Astrocyte of the cerebellum (primary cell): ENCODE measurements at regions not wholly inside any gene's neighbourhood (a gene's known extent, or its start where the extent isn't known, plus 50 kb on each side); places are given as distances from the start of the nearest gene placed in this dataset.

Experiments
- DNase-seq: peaks from one replicate; pipeline ENCODE4 v3.0.0-alpha.2; 2011; ENCODE audit warnings: low read depth
- H3K4me3 ChIP-seq: 2 replicates; pipeline ENCODE4 v1.5.1; 2011; ENCODE audit warnings: mild to moderate bottlenecking, low read depth, low read length, moderate library complexity
- in situ Hi-C: cut with HindIII; loops from 2 replicates; pipeline ENCODE4 v1.10.0; 2017; ENCODE audit warnings: low sequenced_read_pairs
- TF ChIP-seq, protein P1 (sequence below): IDR thresholded peaks from 2 replicates; pipeline ENCODE4 v1.5.1; 2012; ENCODE audit warnings: low read length, low read depth, moderate library complexity, mild to moderate bottlenecking; ENCODE audit errors: missing control alignments

- TF ChIP-seq, protein P1, sequence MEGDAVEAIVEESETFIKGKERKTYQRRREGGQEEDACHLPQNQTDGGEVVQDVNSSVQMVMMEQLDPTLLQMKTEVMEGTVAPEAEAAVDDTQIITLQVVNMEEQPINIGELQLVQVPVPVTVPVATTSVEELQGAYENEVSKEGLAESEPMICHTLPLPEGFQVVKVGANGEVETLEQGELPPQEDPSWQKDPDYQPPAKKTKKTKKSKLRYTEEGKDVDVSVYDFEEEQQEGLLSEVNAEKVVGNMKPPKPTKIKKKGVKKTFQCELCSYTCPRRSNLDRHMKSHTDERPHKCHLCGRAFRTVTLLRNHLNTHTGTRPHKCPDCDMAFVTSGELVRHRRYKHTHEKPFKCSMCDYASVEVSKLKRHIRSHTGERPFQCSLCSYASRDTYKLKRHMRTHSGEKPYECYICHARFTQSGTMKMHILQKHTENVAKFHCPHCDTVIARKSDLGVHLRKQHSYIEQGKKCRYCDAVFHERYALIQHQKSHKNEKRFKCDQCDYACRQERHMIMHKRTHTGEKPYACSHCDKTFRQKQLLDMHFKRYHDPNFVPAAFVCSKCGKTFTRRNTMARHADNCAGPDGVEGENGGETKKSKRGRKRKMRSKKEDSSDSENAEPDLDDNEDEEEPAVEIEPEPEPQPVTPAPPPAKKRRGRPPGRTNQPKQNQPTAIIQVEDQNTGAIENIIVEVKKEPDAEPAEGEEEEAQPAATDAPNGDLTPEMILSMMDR, result no peak
- no peak for DNase-seq
- H3K4me3 ChIP-seq, result no peak overlapping the region
- in situ Hi-C loops, result no loop called here
Observed at GRCh38 chr5:157917491-157917890, 58.5 kb upstream of the CLINT1 start.

- in situ Hi-C loops, result no loop called here
- H3K4me3 ChIP-seq, result no peak overlapping the region
- TF ChIP-seq, protein P1, result no peak
- DNase-seq, result peak; percentile 34
Observed at GRCh38 chr5:157915638-157916037, 56.7 kb upstream of the CLINT1 start.

GRCh38 chr5:157914151-157914788 is 55.3 kb upstream of the CLINT1 start:
- no peak for DNase-seq
- in situ Hi-C loops, result no loop called here
- TF ChIP-seq, protein P1, result no peak
- H3K4me3 ChIP-seq, result no peak overlapping the region

DNA sequence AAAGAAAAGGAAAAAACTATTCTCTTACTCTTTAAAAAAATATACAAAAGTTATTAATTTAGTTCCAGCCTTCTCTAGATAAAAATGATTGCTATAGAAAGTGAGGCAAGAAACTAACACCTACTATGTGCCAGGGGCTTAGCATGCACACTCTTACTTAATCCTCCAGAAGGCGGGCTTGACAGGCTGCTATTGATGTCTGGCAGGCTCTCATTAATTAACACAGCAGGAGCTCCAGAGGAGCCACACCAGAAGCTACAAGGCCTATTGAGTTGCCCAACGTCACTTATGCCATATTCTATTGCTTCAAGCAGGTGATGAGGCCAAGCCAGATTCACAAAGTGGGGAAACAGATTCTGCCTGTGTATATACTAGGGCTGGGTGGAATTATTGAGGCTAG is 54.6 kb upstream of the CLINT1 start:
- no peak overlapping the region for H3K4me3 ChIP-seq
- in situ Hi-C loops, result no loop called here
- no peak for DNase-seq
- TF ChIP-seq, protein P1, result no peak

DNA sequence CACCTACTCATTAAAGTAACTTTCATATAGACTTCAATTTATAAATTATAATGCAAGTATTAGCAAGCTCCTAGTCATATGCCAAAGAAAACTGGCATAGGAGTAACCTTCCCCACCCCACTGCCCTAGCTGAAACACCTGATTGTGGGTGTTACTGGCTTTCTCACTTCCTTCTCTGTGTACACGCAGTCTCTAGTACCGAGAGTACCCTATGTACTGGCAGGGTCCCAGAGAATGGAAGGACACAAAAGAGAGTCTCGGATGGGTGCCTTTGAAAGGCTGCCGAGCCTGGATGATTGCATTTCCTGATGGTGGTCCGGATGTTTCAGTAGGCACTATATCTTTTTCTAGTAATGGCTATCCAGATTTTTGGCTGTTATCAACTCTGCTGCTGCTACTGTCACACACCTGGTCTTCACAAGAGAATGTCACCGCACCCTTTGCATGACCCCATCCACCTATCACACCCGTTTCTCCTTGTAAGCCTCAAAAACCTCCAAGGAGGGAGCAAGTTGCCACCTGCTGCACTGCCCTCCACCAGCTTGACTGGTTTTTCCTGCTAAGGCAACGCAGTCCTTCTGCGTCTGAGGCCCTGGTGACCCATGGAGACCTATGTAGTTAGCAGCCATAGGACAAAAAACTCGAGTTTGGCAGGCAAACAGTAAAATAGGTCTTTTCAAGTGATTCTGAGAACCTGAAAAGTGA is 53.8 kb upstream of the CLINT1 start:
- in situ Hi-C loops, result no loop called here
- no peak for DNase-seq
- H3K4me3 ChIP-seq, result no peak overlapping the region
- TF ChIP-seq, protein P1, result no peak

DNA sequence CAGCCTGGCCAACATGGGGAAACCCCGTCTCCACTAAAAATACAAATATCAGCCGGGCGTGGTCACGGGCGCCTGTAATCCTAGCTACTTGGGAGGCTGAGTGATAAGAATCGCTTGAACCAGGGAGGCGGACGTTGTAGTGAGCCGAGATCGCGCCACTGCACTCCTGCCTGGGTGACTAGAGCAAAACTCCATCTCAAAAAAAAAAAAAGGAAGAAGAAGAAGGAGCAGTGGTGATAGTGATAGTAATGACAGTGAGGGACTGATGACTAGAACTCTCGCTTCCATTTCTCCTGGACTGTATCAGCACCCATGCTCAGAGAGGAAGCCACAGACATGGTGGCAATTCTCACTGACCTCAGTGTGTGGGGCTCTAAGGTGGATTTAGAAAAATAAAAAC is 52.6 kb upstream of the CLINT1 start:
- in situ Hi-C loops, result no loop called here
- no peak for DNase-seq
- TF ChIP-seq, protein P1, result no peak
- H3K4me3 ChIP-seq, result no peak overlapping the region
